ENCODE measurements at regions not wholly inside any gene's neighbourhood (a gene's known extent, or its start where the extent isn't known, plus 50 kb on each side); places are given as distances from the start of the nearest gene placed in this dataset.

DNA sequence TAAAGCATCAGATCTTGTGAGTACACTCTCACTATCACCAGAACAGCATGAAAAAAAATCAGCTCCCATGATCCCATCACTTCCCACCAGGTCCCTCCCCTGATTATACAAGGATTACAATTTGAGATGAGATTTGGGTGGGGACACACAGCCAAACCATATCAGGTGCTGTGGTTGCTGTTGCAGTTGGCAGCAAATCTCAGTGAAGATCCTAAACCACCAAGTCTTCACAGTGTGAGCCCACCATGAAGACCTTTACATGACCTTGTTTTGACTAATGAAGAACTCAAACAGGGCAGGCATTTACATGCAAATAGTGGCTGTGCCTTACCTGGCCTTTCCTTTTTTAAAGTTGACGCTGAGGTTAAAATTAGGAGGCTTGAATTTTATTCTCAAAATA, 242.6 kb downstream of the ACTR3B start:
- ChIA-PET POLR2A (no interaction called here), CTCF (no interaction called here)
- Mint-ChIP-seq H3K9me3 (peaks cover 56% of the 10 kb centered on the region), H3K36me3 (peaks cover 56% of the 10 kb centered on the region), H3K4me3 (no peak overlapping the region), H3K27ac (no peak overlapping the region), H3K4me1 (peaks cover 28% of the 10 kb centered on the region), H3K27me3 (ENCODE audit: low read depth) (peaks cover 33% of the 10 kb centered on the region)
- peak; percentile 62 for ATAC-seq
- no peak for DNase-seq (ENCODE audit: low spot score)
- TF ChIP-seq SMAD4 (CRISPR knock-in tag; IDR thresholded peaks at IDR 0.05) (no peak), NR1H2 (CRISPR knock-in tag; IDR thresholded peaks at IDR 0.05) (no peak), ELF4 (CRISPR knock-in tag; IDR thresholded peaks at IDR 0.05; ENCODE audit: low read depth) (no peak), NFATC4 (CRISPR knock-in tag; IDR thresholded peaks at IDR 0.05) (no peak), JAZF1 (CRISPR knock-in tag; IDR thresholded peaks at IDR 0.05) (no peak), ZNF396 (CRISPR knock-in tag; IDR thresholded peaks at IDR 0.05; ENCODE audit: borderline replicate concordance) (no peak), NR3C1 (CRISPR knock-in tag; conservative IDR thresholded peaks at IDR 0.05; ENCODE audit: low read depth) (no peak), NFYB (CRISPR knock-in tag; conservative IDR thresholded peaks at IDR 0.05; ENCODE audit: low read depth) (no peak), RELA (CRISPR knock-in tag; IDR thresholded peaks at IDR 0.05; ENCODE audit: borderline replicate concordance) (no peak), ZNF671 (CRISPR knock-in tag; IDR thresholded peaks at IDR 0.05) (no peak), KAT7 (CRISPR knock-in tag; IDR thresholded peaks at IDR 0.05; ENCODE audit: borderline replicate concordance) (no peak)
- TF ChIP-seq, protein P1, sequence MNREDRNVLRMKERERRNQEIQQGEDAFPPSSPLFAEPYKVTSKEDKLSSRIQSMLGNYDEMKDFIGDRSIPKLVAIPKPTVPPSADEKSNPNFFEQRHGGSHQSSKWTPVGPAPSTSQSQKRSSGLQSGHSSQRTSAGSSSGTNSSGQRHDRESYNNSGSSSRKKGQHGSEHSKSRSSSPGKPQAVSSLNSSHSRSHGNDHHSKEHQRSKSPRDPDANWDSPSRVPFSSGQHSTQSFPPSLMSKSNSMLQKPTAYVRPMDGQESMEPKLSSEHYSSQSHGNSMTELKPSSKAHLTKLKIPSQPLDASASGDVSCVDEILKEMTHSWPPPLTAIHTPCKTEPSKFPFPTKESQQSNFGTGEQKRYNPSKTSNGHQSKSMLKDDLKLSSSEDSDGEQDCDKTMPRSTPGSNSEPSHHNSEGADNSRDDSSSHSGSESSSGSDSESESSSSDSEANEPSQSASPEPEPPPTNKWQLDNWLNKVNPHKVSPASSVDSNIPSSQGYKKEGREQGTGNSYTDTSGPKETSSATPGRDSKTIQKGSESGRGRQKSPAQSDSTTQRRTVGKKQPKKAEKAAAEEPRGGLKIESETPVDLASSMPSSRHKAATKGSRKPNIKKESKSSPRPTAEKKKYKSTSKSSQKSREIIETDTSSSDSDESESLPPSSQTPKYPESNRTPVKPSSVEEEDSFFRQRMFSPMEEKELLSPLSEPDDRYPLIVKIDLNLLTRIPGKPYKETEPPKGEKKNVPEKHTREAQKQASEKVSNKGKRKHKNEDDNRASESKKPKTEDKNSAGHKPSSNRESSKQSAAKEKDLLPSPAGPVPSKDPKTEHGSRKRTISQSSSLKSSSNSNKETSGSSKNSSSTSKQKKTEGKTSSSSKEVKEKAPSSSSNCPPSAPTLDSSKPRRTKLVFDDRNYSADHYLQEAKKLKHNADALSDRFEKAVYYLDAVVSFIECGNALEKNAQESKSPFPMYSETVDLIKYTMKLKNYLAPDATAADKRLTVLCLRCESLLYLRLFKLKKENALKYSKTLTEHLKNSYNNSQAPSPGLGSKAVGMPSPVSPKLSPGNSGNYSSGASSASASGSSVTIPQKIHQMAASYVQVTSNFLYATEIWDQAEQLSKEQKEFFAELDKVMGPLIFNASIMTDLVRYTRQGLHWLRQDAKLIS (CRISPR knock-in tag; IDR thresholded peaks at IDR 0.05; ENCODE audit: borderline replicate concordance) = no peak
- TF ChIP-seq, protein P2, sequence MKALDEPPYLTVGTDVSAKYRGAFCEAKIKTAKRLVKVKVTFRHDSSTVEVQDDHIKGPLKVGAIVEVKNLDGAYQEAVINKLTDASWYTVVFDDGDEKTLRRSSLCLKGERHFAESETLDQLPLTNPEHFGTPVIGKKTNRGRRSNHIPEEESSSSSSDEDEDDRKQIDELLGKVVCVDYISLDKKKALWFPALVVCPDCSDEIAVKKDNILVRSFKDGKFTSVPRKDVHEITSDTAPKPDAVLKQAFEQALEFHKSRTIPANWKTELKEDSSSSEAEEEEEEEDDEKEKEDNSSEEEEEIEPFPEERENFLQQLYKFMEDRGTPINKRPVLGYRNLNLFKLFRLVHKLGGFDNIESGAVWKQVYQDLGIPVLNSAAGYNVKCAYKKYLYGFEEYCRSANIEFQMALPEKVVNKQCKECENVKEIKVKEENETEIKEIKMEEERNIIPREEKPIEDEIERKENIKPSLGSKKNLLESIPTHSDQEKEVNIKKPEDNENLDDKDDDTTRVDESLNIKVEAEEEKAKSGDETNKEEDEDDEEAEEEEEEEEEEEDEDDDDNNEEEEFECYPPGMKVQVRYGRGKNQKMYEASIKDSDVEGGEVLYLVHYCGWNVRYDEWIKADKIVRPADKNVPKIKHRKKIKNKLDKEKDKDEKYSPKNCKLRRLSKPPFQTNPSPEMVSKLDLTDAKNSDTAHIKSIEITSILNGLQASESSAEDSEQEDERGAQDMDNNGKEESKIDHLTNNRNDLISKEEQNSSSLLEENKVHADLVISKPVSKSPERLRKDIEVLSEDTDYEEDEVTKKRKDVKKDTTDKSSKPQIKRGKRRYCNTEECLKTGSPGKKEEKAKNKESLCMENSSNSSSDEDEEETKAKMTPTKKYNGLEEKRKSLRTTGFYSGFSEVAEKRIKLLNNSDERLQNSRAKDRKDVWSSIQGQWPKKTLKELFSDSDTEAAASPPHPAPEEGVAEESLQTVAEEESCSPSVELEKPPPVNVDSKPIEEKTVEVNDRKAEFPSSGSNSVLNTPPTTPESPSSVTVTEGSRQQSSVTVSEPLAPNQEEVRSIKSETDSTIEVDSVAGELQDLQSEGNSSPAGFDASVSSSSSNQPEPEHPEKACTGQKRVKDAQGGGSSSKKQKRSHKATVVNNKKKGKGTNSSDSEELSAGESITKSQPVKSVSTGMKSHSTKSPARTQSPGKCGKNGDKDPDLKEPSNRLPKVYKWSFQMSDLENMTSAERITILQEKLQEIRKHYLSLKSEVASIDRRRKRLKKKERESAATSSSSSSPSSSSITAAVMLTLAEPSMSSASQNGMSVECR (CRISPR knock-in tag; IDR thresholded peaks at IDR 0.05; ENCODE audit: borderline replicate concordance) = no peak
- TF ChIP-seq, protein P3, sequence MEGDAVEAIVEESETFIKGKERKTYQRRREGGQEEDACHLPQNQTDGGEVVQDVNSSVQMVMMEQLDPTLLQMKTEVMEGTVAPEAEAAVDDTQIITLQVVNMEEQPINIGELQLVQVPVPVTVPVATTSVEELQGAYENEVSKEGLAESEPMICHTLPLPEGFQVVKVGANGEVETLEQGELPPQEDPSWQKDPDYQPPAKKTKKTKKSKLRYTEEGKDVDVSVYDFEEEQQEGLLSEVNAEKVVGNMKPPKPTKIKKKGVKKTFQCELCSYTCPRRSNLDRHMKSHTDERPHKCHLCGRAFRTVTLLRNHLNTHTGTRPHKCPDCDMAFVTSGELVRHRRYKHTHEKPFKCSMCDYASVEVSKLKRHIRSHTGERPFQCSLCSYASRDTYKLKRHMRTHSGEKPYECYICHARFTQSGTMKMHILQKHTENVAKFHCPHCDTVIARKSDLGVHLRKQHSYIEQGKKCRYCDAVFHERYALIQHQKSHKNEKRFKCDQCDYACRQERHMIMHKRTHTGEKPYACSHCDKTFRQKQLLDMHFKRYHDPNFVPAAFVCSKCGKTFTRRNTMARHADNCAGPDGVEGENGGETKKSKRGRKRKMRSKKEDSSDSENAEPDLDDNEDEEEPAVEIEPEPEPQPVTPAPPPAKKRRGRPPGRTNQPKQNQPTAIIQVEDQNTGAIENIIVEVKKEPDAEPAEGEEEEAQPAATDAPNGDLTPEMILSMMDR (IDR thresholded peaks at IDR 0.05) = no peak
- TF ChIP-seq, protein P4, sequence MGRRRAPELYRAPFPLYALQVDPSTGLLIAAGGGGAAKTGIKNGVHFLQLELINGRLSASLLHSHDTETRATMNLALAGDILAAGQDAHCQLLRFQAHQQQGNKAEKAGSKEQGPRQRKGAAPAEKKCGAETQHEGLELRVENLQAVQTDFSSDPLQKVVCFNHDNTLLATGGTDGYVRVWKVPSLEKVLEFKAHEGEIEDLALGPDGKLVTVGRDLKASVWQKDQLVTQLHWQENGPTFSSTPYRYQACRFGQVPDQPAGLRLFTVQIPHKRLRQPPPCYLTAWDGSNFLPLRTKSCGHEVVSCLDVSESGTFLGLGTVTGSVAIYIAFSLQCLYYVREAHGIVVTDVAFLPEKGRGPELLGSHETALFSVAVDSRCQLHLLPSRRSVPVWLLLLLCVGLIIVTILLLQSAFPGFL (CRISPR knock-in tag; IDR thresholded peaks at IDR 0.05; ENCODE audit: borderline replicate concordance) = no peak
- TF ChIP-seq, protein P5, sequence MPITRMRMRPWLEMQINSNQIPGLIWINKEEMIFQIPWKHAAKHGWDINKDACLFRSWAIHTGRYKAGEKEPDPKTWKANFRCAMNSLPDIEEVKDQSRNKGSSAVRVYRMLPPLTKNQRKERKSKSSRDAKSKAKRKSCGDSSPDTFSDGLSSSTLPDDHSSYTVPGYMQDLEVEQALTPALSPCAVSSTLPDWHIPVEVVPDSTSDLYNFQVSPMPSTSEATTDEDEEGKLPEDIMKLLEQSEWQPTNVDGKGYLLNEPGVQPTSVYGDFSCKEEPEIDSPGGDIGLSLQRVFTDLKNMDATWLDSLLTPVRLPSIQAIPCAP (CRISPR knock-in tag; IDR thresholded peaks at IDR 0.05) = no peak
- TF ChIP-seq, protein P6, sequence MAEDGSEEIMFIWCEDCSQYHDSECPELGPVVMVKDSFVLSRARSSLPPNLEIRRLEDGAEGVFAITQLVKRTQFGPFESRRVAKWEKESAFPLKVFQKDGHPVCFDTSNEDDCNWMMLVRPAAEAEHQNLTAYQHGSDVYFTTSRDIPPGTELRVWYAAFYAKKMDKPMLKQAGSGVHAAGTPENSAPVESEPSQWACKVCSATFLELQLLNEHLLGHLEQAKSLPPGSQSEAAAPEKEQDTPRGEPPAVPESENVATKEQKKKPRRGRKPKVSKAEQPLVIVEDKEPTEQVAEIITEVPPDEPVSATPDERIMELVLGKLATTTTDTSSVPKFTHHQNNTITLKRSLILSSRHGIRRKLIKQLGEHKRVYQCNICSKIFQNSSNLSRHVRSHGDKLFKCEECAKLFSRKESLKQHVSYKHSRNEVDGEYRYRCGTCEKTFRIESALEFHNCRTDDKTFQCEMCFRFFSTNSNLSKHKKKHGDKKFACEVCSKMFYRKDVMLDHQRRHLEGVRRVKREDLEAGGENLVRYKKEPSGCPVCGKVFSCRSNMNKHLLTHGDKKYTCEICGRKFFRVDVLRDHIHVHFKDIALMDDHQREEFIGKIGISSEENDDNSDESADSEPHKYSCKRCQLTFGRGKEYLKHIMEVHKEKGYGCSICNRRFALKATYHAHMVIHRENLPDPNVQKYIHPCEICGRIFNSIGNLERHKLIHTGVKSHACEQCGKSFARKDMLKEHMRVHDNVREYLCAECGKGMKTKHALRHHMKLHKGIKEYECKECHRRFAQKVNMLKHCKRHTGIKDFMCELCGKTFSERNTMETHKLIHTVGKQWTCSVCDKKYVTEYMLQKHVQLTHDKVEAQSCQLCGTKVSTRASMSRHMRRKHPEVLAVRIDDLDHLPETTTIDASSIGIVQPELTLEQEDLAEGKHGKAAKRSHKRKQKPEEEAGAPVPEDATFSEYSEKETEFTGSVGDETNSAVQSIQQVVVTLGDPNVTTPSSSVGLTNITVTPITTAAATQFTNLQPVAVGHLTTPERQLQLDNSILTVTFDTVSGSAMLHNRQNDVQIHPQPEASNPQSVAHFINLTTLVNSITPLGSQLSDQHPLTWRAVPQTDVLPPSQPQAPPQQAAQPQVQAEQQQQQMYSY (CRISPR knock-in tag; IDR thresholded peaks at IDR 0.05) = no peak
- TF ChIP-seq, protein P7, sequence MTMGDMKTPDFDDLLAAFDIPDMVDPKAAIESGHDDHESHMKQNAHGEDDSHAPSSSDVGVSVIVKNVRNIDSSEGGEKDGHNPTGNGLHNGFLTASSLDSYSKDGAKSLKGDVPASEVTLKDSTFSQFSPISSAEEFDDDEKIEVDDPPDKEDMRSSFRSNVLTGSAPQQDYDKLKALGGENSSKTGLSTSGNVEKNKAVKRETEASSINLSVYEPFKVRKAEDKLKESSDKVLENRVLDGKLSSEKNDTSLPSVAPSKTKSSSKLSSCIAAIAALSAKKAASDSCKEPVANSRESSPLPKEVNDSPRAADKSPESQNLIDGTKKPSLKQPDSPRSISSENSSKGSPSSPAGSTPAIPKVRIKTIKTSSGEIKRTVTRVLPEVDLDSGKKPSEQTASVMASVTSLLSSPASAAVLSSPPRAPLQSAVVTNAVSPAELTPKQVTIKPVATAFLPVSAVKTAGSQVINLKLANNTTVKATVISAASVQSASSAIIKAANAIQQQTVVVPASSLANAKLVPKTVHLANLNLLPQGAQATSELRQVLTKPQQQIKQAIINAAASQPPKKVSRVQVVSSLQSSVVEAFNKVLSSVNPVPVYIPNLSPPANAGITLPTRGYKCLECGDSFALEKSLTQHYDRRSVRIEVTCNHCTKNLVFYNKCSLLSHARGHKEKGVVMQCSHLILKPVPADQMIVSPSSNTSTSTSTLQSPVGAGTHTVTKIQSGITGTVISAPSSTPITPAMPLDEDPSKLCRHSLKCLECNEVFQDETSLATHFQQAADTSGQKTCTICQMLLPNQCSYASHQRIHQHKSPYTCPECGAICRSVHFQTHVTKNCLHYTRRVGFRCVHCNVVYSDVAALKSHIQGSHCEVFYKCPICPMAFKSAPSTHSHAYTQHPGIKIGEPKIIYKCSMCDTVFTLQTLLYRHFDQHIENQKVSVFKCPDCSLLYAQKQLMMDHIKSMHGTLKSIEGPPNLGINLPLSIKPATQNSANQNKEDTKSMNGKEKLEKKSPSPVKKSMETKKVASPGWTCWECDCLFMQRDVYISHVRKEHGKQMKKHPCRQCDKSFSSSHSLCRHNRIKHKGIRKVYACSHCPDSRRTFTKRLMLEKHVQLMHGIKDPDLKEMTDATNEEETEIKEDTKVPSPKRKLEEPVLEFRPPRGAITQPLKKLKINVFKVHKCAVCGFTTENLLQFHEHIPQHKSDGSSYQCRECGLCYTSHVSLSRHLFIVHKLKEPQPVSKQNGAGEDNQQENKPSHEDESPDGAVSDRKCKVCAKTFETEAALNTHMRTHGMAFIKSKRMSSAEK (CRISPR knock-in tag; IDR thresholded peaks at IDR 0.05; ENCODE audit: borderline replicate concordance) = no peak

Measured in WTC11 (cell line).